ENCODE measurements at regions not wholly inside any gene's neighbourhood (a gene's known extent, or its start where the extent isn't known, plus 50 kb on each side); places are given as distances from the start of the nearest gene placed in this dataset.

DNA sequence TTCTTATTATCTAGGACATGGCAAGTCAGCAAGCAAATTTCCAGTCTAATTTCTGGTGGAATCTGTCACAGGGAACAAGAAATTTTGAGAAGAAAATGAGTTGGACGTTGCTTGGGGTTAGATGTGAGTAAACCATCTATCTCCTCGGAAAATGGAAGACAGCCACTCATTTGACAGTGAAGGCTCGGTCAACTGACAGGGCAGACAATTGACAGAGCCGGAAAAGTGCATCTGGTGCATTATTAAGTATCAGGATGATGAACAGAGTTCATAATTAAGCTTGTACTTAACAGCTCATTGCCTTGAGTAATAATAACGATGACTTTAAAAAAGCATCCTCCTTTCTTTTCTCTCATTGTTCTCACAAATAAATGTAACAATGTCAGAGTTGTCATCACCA lies 168.4 kb downstream of the MAD2L1 start:
- TF ChIP-seq, protein P1, sequence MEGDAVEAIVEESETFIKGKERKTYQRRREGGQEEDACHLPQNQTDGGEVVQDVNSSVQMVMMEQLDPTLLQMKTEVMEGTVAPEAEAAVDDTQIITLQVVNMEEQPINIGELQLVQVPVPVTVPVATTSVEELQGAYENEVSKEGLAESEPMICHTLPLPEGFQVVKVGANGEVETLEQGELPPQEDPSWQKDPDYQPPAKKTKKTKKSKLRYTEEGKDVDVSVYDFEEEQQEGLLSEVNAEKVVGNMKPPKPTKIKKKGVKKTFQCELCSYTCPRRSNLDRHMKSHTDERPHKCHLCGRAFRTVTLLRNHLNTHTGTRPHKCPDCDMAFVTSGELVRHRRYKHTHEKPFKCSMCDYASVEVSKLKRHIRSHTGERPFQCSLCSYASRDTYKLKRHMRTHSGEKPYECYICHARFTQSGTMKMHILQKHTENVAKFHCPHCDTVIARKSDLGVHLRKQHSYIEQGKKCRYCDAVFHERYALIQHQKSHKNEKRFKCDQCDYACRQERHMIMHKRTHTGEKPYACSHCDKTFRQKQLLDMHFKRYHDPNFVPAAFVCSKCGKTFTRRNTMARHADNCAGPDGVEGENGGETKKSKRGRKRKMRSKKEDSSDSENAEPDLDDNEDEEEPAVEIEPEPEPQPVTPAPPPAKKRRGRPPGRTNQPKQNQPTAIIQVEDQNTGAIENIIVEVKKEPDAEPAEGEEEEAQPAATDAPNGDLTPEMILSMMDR (conservative IDR thresholded peaks at IDR 0.05), result no peak
- no peak for TF ChIP-seq ZFX (IDR thresholded peaks at IDR 0.05)
